Loucy (cell line): ENCODE measurements at regions not wholly inside any gene's neighbourhood (a gene's known extent, or its start where the extent isn't known, plus 50 kb on each side); places are given as distances from the start of the nearest gene placed in this dataset.

ENCODE experiments used
- CTCF ChIP-seq: fragments of 200-600 bp; sonication (generic); conservative IDR thresholded peaks from 2 replicates; pipeline ENCODE4 v1.5.1; 2014; ENCODE audit warnings: mild to moderate bottlenecking, antibody characterized with exemption, low read length
- EZH2phosphoT487 ChIP-seq: fragments of 200-600 bp; IDR thresholded peaks from 2 replicates; pipeline ENCODE4 v1.6.1; 2018; ENCODE audit warnings: antibody characterized with exemption, mild to moderate bottlenecking, moderate library complexity, borderline replicate concordance

GRCh38 chr3:72158639-72159326 lies 373.8 kb upstream of the PROK2 start:
- TF ChIP-seq CTCF (no peak), EZH2phosphoT487 (no peak)
